ENCODE measurements at regions not wholly inside any gene's neighbourhood (a gene's known extent, or its start where the extent isn't known, plus 50 kb on each side); places are given as distances from the start of the nearest gene placed in this dataset.
"Not testable (repeated sequence)": the region's sequence is repeated elsewhere in the genome, so short reads cannot be mapped to it uniquely, and the experiment has no call there.

- DNase-seq (ENCODE audit: low read depth in 2 of 2) = no peak
Observed at GRCh38 chr5:62093411-62093810, 212.6 kb upstream of the KIF2A start.

- DNase-seq (ENCODE audit: low read depth in 2 of 2) = no peak
Observed at GRCh38 chr5:62093976-62094375, 212.0 kb upstream of the KIF2A start.

- no peak for DNase-seq (ENCODE audit: low read depth in 2 of 2)
Observed at GRCh38 chr5:62097361-62097760, 208.6 kb upstream of the KIF2A start.

- DNase-seq (ENCODE audit: low read depth in 2 of 2) = no peak
Observed at GRCh38 chr5:62100201-62100600, 205.8 kb upstream of the KIF2A start.

GRCh38 chr5:62103863-62104262 lies 202.1 kb upstream of the KIF2A start:
- DNase-seq (ENCODE audit: low read depth in 2 of 2) = not testable (repeated sequence)

- DNase-seq (ENCODE audit: low read depth in 2 of 2) = no peak
Observed at GRCh38 chr5:62111428-62111827, 194.6 kb upstream of the KIF2A start.

GRCh38 chr5:62112689-62113228 lies 193.2 kb upstream of the KIF2A start:
- no peak for DNase-seq (ENCODE audit: low read depth in 2 of 2)

- DNase-seq (ENCODE audit: low read depth in 2 of 2) = no peak
Observed at GRCh38 chr5:62115014-62115413, 191.0 kb upstream of the KIF2A start.

- no peak for DNase-seq (ENCODE audit: low read depth in 2 of 2)
Observed at GRCh38 chr5:62124266-62124665, 181.7 kb upstream of the KIF2A start.

- DNase-seq (ENCODE audit: low read depth in 2 of 2) = no peak
Observed at GRCh38 chr5:62126090-62126489, 179.9 kb upstream of the KIF2A start.

GRCh38 chr5:62127098-62127736 lies 178.8 kb upstream of the KIF2A start:
- DNase-seq (ENCODE audit: low read depth in 2 of 2) = no peak

GRCh38 chr5:62130107-62130506 lies 175.9 kb upstream of the KIF2A start:
- no peak for DNase-seq (ENCODE audit: low read depth in 2 of 2)

- DNase-seq (ENCODE audit: low read depth in 2 of 2) = no peak
Observed at GRCh38 chr5:62132276-62132675, 173.7 kb upstream of the KIF2A start.

GRCh38 chr5:62133426-62133825 lies 172.6 kb upstream of the KIF2A start:
- DNase-seq (ENCODE audit: low read depth in 2 of 2) = no peak

GRCh38 chr5:62134811-62135210 lies 171.2 kb upstream of the KIF2A start:
- DNase-seq (ENCODE audit: low read depth in 2 of 2) = no peak

- DNase-seq (ENCODE audit: low read depth in 2 of 2) = no peak
Observed at GRCh38 chr5:62137628-62138027, 168.4 kb upstream of the KIF2A start.

- DNase-seq (ENCODE audit: low read depth in 2 of 2) = no peak
Observed at GRCh38 chr5:62138607-62139006, 167.4 kb upstream of the KIF2A start.

- no peak for DNase-seq (ENCODE audit: low read depth in 2 of 2)
Observed at GRCh38 chr5:62139741-62140140, 166.3 kb upstream of the KIF2A start.

GRCh38 chr5:62142351-62142750 lies 163.7 kb upstream of the KIF2A start:
- no peak for DNase-seq (ENCODE audit: low read depth in 2 of 2)

- no peak for DNase-seq (ENCODE audit: low read depth in 2 of 2)
Observed at GRCh38 chr5:62143268-62144229, 162.5 kb upstream of the KIF2A start.

- DNase-seq (ENCODE audit: low read depth in 2 of 2) = no peak
Observed at GRCh38 chr5:62144401-62145022, 161.5 kb upstream of the KIF2A start.

- no peak for DNase-seq (ENCODE audit: low read depth in 2 of 2)
Observed at GRCh38 chr5:62149879-62150278, 156.1 kb upstream of the KIF2A start.

Data from stimulated activated CD4-positive, alpha-beta T cell treated with anti-CD3 and anti-CD28 coated beads, Interleukin-15, amount 100 ng/mL, for 48 hours (primary cell).